Stomach (tissue), 8 donors: ENCODE measurements at regions not wholly inside any gene's neighbourhood (a gene's known extent, or its start where the extent isn't known, plus 50 kb on each side); places are given as distances from the start of the nearest gene placed in this dataset.
A peak's percentile ranks its signal among the peaks of the same experiment; 100 is the strongest.

ENCODE experiments used
- DNase-seq, 2 donors: peaks; one replicate each; pipeline versions ENCODE4 v3.0.0 to v3.0.0-alpha.2; 2013 to 2019
- H3K27ac ChIP-seq, 5 donors: fragments of 200-600 bp in 4 of 5; sonication (generic) in 4 of 5; one replicate each; pipeline ENCODE4 v1.5.1; 2013 to 2019; ENCODE audit warnings: mild to moderate bottlenecking in 1 of 5, moderate library complexity in 1 of 5
- H3K27me3 ChIP-seq, 3 donors: fragments of 200-600 bp; sonication (generic); one replicate each; pipeline ENCODE4 v1.5.1; 2017 to 2019; ENCODE audit warnings: mixed run types in 1 of 3
- H3K36me3 ChIP-seq, 4 donors: fragments of 200-600 bp; sonication (generic); 1 replicate in 3 of 4; 2 replicates in 1 of 4; pipeline ENCODE4 v1.5.1; 2016 to 2019
- H3K4me1 ChIP-seq, 4 donors: fragments of 200-600 bp; sonication (generic); one replicate each; pipeline ENCODE4 v1.5.1; 2016 to 2019
- H3K4me3 ChIP-seq, 4 donors: fragments of 200-600 bp; sonication (generic) in 3 of 4; one replicate each; pipeline ENCODE4 v1.5.1; 2016 to 2019; ENCODE audit warnings: mild to moderate bottlenecking in 1 of 4
- H3K9me3 ChIP-seq, 4 donors: fragments of 200-600 bp; sonication (generic); one replicate each; pipeline ENCODE4 v1.5.1; 2016 to 2019
- EP300 ChIP-seq: sonication (generic); formaldehyde crosslinking; IDR thresholded peaks from one replicate; pipeline ENCODE4 v1.6.1; 2017; ENCODE audit warnings: antibody characterized with exemption
- POLR2A ChIP-seq, 4 donors: fragments of 450-650 bp; IDR thresholded peaks; one replicate each; pipeline ENCODE4 v1.6.1; 2016; ENCODE audit warnings: antibody characterized with exemption in 4 of 4, control low read depth in 2 of 4, mild to moderate bottlenecking in 1 of 4, moderate library complexity in 1 of 4
- POLR2AphosphoS5 ChIP-seq, 3 donors: sonication (generic); formaldehyde crosslinking; IDR thresholded peaks; one replicate each; pipeline ENCODE4 v1.6.1; 2016; ENCODE audit warnings: antibody characterized with exemption in 3 of 3
- WGBS, 5 donors: extraction: QIAGEN DNeasy Blood & Tissue Kit in 3 of 5; methylation state at CpG; one replicate each; pipeline versions ENCODE4 v1.1.5 to v1.1.7; 2013 to 2018; 5-methylcytosine and 5-hydroxymethylcytosine counted together
- intact Hi-C: fragments of 100-400 bp; cut with DNase I; formaldehyde crosslinking; loops from one replicate; pipeline ENCODE4 v1.15.1; 2023; ENCODE audit warnings: low total_unique reads
- TF ChIP-seq, protein P1 (sequence below), 7 experiments: fragments of 450-650 bp in 4 of 7; fragments of 200-600 bp in 3 of 7; sonication (generic) in 3 of 7; IDR thresholded peaks; one replicate each; pipeline ENCODE4 v1.5.1; 2016 to 2019; ENCODE audit warnings: antibody characterized with exemption in 7 of 7, control low read depth in 2 of 7, mild to moderate bottlenecking in 1 of 7
- donor health status: healthy with polysubstance abuse.
- donor health status: Bipolar disorder and iron deficiency.
- donor health status: healthy.

DNA sequence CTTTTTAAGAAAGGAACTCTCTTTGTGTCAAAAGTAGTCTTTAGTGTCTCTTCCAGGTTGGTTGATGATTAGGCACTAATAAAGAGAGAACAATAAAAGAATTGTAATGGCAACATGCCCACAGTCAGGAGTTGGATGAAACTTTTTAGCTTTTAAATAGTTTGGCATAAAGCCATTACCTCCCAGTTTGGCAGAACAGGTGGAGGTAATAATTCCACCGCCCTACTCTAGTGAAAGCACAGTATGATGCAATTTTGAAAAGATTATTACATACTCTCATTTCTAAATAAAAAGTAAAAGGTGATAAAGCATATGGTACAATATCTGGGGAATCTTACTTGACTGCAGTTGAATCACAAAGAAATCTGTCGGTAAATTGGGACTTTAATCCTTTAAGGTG lies 497.6 kb downstream of the SUCLA2 start:
- Histone ChIP-seq H3K9me3 (no peaks in the 10 kb centered on the region), H3K27me3 (no peaks in the 10 kb centered on the region), H3K4me3 (no peak overlapping the region), H3K27ac (no peak overlapping the region), H3K4me1 (no peaks in the 10 kb centered on the region), H3K36me3 (no peaks in the 10 kb centered on the region)
- WGBS, 5 donors = 45 to 65% (median 61%) methylated on average over 2 of the region's 2 CpGs
- intact Hi-C loops = no loop called here
- TF ChIP-seq POLR2A (IDR thresholded peaks at IDR 0.05) (no peak), POLR2AphosphoS5 (IDR thresholded peaks at IDR 0.05) (no peak), EP300 (no peak)
- TF ChIP-seq, protein P1, sequence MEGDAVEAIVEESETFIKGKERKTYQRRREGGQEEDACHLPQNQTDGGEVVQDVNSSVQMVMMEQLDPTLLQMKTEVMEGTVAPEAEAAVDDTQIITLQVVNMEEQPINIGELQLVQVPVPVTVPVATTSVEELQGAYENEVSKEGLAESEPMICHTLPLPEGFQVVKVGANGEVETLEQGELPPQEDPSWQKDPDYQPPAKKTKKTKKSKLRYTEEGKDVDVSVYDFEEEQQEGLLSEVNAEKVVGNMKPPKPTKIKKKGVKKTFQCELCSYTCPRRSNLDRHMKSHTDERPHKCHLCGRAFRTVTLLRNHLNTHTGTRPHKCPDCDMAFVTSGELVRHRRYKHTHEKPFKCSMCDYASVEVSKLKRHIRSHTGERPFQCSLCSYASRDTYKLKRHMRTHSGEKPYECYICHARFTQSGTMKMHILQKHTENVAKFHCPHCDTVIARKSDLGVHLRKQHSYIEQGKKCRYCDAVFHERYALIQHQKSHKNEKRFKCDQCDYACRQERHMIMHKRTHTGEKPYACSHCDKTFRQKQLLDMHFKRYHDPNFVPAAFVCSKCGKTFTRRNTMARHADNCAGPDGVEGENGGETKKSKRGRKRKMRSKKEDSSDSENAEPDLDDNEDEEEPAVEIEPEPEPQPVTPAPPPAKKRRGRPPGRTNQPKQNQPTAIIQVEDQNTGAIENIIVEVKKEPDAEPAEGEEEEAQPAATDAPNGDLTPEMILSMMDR (IDR thresholded peaks at IDR 0.05) = no peak
- no peak for DNase-seq

DNA sequence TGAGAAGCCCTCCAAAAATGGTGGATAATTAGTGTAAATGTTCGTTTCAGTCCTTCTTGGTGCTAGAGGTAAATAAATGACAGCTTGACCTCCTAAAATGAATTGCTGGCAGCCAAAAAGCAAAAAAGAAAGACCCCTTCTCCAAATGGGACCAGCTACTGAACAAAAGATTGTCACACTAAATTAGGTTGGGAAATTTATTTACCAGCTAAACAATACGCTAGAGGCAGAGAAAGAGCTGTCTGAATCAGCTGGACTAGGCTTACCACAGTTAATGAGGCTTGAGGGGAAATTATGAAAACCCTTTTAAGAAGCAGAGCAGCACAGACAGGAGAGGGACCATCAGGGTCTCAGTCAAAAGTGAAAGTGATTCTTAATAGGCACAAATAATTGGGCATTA lies 498.9 kb downstream of the SUCLA2 start:
- no peak for DNase-seq
- Histone ChIP-seq H3K4me1 (no peaks in the 10 kb centered on the region), H3K9me3 (no peaks in the 10 kb centered on the region), H3K4me3 (no peak overlapping the region), H3K27ac (no peak overlapping the region), H3K36me3 (no peaks in the 10 kb centered on the region), H3K27me3 (no peaks in the 10 kb centered on the region)
- no peak for TF ChIP-seq POLR2A (IDR thresholded peaks at IDR 0.05)
- TF ChIP-seq POLR2AphosphoS5 (IDR thresholded peaks at IDR 0.05) = no peak
- no peak for TF ChIP-seq EP300
- TF ChIP-seq, protein P1 (IDR thresholded peaks at IDR 0.05) = no peak
- intact Hi-C loops = no loop called here
- 61 to 83% (median 68%) methylated on average over 2 of the region's 2 CpGs for WGBS, 5 donors

DNA sequence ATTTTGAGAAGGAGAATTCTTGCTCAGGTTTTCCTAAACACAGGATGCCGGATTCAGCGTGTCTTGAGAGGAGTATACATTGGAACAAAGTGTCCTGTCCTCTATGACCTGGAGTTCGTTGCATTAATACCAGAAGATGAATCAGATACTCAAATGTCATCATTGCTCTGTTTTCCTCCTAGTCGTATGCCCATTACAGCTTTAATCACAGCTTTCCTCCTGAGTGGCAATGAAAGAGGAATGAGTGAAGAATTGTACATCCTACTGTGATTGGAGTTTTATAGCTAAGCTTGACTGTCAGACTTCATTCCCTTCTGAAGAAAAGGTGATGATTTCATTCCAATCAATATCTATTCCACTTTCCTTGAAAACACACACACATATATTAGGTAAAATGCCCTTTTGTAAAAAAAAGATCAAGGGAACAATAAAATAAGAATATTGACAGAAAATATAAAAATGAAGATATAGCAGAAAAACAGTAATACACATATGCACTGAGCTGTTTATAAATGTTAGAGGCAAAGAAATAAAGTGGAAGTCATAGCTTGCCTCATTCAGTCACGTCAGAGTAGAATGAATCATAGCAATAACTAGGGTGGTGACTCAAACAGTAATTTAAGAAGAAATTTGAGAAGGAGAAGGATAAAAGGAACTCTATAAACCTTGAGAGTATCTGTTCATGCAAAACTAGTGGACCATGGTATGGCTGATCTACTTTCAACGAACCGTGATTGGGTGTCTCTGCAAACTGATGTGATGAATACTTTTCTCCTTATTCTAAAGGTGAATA lies 501.5 kb downstream of the SUCLA2 start:
- H3K9me3 ChIP-seq = no peaks in the 10 kb centered on the region
- H3K4me3 ChIP-seq = no peak overlapping the region
- no peaks in the 10 kb centered on the region for H3K4me1 ChIP-seq
- H3K27ac ChIP-seq = no peak overlapping the region
- H3K36me3 ChIP-seq = no peaks in the 10 kb centered on the region
- DNase-seq = no peak
- TF ChIP-seq EP300 = no peak
- TF ChIP-seq, protein P1 (IDR thresholded peaks at IDR 0.05) = no peak
- TF ChIP-seq POLR2AphosphoS5 (IDR thresholded peaks at IDR 0.05) = no peak
- TF ChIP-seq POLR2A (IDR thresholded peaks at IDR 0.05) = no peak
- no peaks in the 10 kb centered on the region for H3K27me3 ChIP-seq
- WGBS, 5 donors = 67 to 78% (median 77%) methylated on average over 7 of the region's 7 CpGs
- intact Hi-C loops = no loop called here

DNA sequence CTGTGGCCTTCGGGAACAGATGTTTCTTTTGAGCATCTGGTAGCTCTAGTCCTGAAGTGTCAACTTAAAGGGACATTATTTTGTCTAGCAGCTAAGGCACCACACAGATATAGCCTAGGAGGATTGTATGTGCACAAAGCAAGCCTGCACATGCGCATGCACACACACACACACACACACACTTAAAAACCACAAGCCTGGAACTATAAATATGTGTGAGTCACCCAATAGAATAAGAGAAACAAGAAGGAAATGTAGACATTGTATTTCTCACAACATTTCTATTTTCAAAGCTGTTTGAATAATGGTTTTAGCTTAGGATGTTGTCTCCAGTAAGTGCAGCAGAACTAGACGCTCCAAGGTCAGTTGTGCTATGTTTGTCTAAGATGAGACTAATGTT lies 516.5 kb downstream of the SUCLA2 start:
- intact Hi-C loops = no loop called here
- TF ChIP-seq, protein P1 (IDR thresholded peaks at IDR 0.05) = no peak
- TF ChIP-seq EP300 (no peak), POLR2A (IDR thresholded peaks at IDR 0.05) (no peak), POLR2AphosphoS5 (IDR thresholded peaks at IDR 0.05) (no peak)

More for the DNA sequence above, 516.5 kb downstream of the SUCLA2 start:
- Histone ChIP-seq H3K4me3 (no peak overlapping the region), H3K27me3 (no peaks in the 10 kb centered on the region), H3K4me1 (peaks cover 0 to 4% (median 0%) of the 10 kb centered on the region in 4 donors), H3K36me3 (no peaks in the 10 kb centered on the region), H3K9me3 (no peaks in the 10 kb centered on the region), H3K27ac (no peak overlapping the region)
- WGBS, 5 donors = 29 to 52% (median 35%) methylated on average over 3 of the region's 3 CpGs
- peak in 1 of 2 donors; percentile 7 for DNase-seq
